Suppressor macrophage treated with lipopolysaccharide for 4 hours (primary cell): ENCODE measurements at regions not wholly inside any gene's neighbourhood (a gene's known extent, or its start where the extent isn't known, plus 50 kb on each side); places are given as distances from the start of the nearest gene placed in this dataset.
"Not testable (repeated sequence)": the region's sequence is repeated elsewhere in the genome, so short reads cannot be mapped to it uniquely, and the experiment has no call there.

Experiments
- DNase-seq: peaks from one replicate; pipeline ENCODE4 v3.0.0-alpha.2; 2020

DNA sequence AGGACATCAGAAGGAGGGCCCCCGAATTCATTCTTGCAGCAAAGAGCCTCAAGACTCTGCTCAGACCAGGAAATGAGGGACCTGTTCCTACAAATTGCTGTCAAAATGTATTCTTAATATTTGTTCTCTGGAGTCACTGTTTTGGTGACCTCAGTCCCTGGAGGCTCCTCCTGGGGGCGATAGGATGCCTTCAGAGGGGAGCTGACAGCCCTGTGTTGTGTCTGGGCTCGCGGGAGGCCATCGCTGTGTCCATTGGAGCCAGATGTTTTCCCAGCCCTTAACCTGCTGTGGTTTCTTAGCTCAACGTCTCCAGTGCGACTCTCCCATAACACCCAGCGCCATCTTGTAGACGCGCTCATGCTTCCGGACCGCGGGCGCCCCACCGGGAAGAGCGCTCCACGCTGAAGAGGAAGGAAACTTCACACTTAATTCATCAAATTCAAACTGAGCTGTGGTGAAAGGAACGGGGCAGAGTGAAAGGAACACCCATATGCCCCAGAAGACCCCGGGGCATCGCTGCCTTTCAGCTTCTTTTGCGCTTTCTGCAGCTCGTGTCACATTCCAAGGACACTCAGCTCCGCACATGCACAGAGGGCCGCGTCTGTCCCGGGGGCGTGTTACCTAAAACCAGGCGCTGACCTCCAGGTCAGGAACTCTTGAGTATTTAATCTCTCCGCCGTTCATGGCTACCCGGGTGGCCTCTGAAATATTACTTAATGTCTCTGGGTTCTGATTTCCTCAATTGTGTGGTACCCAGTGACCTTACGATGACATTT, 112.3 kb upstream of the GDNF start:
- no peak for DNase-seq

- DNase-seq: no peak
Observed at GRCh38 chr5:37950436-37950835, 110.6 kb upstream of the GDNF start.

DNA sequence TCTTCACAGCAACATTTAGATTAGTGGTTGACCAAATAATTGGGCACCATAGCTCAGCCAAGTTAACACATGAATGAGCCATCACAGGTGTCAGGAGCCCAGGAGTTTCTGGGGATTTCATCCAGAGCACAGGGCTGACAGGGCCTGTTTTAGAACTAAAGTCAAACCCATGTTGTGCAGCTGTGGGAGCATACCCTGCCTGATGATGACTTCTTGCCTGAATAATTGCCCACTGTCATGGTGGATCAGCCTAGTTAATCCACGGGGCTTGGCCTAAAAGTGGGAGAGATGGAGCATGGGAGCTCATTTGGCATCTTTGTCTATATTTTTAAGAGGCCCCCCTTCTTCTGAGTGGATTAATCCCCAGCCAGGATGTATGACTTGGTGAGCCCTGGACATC, 105.6 kb upstream of the GDNF start:
- no peak for DNase-seq

DNA sequence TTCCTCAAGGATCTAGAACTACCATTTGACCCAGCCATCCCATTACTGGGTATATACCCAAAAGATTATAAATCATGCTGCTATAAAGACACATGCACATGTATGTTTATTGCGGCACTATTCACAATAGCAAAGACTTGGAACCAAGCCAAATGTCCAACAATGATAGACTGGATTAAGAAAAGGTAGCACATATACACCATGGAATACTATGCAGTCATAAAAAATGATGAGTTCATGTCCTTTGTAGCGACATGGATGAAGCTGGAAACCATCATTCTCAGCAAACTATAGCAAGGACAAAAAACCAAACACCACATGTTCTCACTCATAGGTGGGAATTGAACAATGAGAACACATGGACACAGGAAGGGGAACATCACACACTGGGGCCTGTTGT, 103.3 kb upstream of the GDNF start:
- not testable (repeated sequence) for DNase-seq

DNA sequence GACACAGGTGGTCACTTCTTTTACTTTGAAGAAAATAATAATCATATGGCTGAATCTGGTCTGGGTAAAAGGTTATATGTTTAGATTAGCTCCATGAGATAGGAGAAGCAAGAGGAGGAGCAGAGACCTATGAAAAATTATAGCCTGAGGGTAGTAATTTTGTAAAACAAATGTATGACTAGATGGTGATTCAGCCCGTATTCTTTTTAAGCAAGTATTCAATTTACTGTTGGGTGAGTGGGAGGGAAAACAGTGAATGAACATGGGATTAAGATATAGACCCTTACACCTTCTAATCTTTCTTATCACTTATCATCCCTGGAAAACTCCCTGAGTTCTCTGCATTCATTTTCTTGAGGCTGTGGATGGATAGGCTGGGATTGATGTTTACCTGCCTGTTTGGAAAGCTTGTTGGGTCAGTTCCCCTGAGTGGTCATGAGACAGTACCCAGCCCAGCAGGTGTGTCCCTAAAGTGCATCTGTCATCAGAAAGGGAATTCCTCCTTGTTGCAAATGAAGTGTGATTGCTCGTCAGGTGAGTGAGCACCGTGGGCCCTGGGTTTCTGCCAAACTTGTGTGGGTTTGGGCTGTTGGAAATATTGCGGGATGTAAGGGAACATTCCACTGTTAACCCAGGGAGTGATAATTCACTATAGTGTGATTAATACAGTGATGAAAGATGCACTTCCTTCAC, 101.2 kb upstream of the GDNF start:
- DNase-seq: no peak

DNA sequence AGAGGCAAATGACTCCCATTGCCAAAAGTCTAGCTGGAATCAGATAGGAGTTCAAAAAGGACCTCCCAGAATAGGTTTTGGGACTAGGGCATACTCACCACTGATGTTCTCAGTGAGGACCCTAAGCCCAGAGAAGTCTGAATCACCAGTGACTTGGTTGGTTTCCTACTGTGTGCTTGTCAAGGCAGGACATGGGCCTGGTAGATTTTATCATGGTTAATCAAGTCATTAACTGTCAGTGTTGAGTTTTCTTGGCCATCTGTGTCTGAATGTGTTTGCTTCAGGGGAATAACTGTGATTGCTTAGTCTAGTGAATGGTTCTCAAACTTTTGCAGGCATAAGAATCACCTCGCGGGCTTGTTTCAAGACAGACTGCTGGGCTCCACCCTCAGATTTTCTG, 99.0 kb upstream of the GDNF start:
- DNase-seq: no peak

GRCh38 chr5:37938076-37938852, 98.4 kb upstream of the GDNF start:
- DNase-seq: no peak

GRCh38 chr5:37936091-37936490, 96.2 kb upstream of the GDNF start:
- DNase-seq: no peak

DNA sequence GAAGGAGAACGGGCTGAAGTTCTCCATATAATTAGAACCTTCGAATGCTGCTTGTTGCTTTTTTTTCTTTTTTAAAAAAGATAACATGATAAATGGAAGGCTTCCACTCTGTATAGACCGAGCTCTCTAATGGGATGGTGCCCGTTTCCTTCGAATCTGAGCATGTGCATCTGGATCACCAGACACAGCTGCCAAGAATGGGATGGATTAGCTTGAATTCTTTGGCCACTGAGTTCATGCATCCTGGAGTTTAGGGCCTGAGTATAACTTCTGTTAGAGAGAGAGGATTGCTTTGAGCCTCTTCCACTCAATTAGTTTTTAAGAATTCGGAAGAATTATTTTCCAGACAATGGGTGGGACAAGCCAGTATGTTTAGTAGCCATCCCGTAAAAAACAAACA, 93.7 kb upstream of the GDNF start:
- no peak for DNase-seq

- DNase-seq: no peak
Observed at GRCh38 chr5:37932450-37932849, 92.6 kb upstream of the GDNF start.

DNA sequence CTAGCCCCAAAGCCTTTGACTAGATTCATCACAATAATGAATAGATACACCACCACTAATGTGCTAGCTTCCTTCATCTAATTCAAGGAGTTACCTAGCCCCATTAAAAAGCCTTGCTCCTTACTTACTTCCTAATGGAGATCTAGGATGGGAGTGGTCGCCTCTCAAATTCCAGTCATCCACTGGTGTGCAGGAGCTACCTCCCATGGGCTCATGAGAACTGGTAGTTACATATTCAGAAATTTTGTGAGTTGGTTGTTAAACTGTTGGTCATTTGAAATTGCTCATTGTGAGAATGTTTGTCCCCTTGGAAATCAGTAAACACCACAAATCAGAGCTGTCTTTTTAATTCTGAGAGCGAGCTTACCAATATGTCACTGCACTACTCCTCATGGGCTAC, 91.7 kb upstream of the GDNF start:
- DNase-seq: no peak

- no peak for DNase-seq
Observed at GRCh38 chr5:37930350-37930749, 90.5 kb upstream of the GDNF start.

DNA sequence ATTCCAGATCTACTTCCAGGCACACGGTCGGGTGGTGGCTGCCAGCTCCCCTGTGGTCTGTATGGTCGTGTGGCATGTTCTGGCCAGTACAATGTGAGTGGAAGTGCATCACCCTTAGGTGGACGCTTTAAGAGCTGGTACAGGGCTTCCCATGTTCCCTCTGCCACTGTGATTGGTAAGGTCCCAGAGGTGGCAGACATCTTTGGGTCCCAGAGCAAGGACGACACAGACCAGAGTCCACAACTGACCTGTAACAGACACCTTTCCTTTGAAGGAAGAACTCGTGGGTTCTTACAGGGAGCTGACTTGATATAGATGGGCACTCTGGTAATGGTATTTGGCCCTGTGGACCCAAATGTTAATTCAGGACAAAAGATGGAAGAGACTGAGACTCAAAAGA, 90.0 kb upstream of the GDNF start:
- DNase-seq: no peak

GRCh38 chr5:37927753-37928152, 87.9 kb upstream of the GDNF start:
- not testable (repeated sequence) for DNase-seq

DNA sequence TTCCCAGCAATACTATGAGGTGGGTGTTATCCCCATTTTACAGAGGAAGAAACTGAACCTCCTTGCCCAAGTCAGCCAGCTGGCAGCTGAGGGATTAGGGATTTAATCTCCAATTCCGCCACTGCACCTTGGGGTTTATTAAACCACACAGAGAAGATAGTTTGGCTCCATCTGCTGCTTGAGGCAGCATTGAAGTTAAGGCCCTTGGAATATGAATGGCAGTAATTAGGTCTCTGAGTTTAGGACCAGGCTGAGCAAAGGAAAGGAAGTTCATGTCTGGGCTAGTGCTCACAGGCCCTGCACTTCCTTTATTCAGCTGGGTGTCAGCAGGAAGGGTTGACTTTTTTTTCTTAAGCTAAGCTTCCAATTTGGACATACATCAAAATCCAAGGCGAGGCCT, 86.9 kb upstream of the GDNF start:
- DNase-seq: no peak

- DNase-seq: no peak
Observed at GRCh38 chr5:37921452-37921851, 81.6 kb upstream of the GDNF start.

GRCh38 chr5:37918424-37918823, 78.6 kb upstream of the GDNF start:
- DNase-seq: no peak

DNA sequence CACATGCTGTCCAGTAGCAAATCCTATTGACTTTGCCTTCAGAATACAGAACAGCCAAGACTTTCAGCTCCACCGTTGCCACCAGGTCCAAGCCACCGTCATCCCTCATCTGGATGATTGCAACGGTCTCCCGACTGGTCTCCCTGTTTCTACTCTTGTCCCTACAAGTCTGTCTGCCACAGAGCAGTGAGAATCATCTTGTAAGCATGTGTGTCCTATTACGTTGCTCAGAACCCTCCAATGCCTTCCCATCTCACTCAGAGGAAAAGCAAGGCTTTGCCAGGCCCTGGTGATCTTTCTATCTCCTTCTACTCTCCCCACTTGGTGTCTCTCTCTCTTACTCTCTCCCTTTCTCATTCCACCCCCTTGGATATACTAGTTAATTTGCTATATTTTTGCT, 76.7 kb upstream of the GDNF start:
- no peak for DNase-seq

- DNase-seq: no peak
Observed at GRCh38 chr5:37915097-37915736, 75.4 kb upstream of the GDNF start.

DNA sequence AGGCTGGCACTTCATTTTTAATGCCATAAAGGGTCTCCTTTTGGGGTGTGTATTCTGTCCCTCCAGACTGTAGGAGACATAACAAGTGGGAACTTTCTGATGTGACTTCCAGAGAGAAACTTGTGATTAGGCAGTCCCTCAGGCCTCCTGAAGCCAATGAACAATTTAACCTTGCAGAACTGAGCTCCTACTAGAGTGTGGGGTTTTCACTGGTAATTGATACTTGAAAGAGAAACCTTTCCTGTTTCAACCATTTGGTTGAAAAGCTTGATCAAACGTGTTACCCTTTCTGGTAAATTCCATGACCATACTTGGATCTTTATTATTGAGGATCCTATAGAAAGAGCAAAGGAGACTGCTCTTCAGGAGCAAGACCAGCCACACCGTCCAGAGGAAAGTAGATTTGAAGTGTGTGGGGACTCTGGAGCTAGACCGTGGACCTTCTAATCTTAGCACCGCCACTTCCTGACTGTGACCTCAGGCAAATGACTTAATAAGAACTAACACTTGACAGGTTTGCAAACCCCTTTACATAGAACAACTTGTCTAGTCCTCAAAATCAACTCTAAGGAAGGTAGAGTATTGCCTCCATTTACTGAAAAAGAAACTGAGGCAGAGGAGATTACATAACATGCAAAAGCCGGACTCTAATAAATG, 69.9 kb upstream of the GDNF start:
- not testable (repeated sequence) for DNase-seq

GRCh38 chr5:37906416-37906815, 66.6 kb upstream of the GDNF start:
- DNase-seq: no peak

DNA sequence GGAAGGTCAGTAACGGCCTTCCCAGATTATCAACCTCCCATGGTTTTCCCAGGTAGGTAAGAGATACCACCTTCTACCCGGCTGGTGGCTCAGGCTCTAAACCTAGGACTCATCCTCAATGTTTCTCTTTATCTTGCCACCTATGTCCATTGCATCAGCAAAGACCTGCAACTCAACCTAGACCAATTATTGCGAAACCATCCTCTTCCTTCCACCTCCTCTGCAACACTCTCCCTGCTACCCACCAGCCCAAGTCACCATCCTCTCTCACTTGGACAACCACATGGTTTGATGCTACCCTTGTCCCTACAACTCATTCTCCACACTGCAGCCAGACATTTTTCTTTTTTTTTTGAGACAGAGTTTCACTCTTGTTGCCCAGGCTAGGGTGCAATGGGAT, 65.4 kb upstream of the GDNF start:
- no peak for DNase-seq

- no peak for DNase-seq
Observed at GRCh38 chr5:37902323-37902722, 62.5 kb upstream of the GDNF start.
